GM12891 (cell line): ENCODE measurements at regions not wholly inside any gene's neighbourhood (a gene's known extent, or its start where the extent isn't known, plus 50 kb on each side); places are given as distances from the start of the nearest gene placed in this dataset.
"Not testable (repeated sequence)": the region's sequence is repeated elsewhere in the genome, so short reads cannot be mapped to it uniquely, and the experiment has no call there.

Experiments
- DNase-seq: peaks from one replicate; pipeline ENCODE4 v3.0.0; 2011; ENCODE audit warnings: low spot score; ENCODE audit not compliant: insufficient read length
- FAIRE-seq: peaks from 2 replicates; lab custom pipeline; 2011; peaks lifted over from hg19 to GRCh38; lab: Jason Lieb, UNC
- PAX5 ChIP-seq: IDR thresholded peaks from 2 replicates; pipeline ENCODE4 v1.6.1; 2011; ENCODE audit warnings: low read length, moderate library complexity, mild to moderate bottlenecking; ENCODE audit not compliant: insufficient read depth, severe bottlenecking
- POLR2A ChIP-seq: IDR thresholded peaks from 2 replicates; pipeline ENCODE4 v1.6.1; 2011; ENCODE audit warnings: low read depth, low read length, control low read depth
- POLR2AphosphoS5 ChIP-seq: IDR thresholded peaks from 2 replicates; pipeline ENCODE4 v1.6.1; 2011; ENCODE audit warnings: low read depth, low read length, control low read depth
- POU2F2 ChIP-seq: IDR thresholded peaks from 2 replicates; pipeline ENCODE4 v1.6.1; 2011; ENCODE audit warnings: low read depth, mild to moderate bottlenecking, control low read depth, low read length, moderate library complexity
- SPI1 ChIP-seq: IDR thresholded peaks from 2 replicates; pipeline ENCODE4 v1.6.1; 2011; ENCODE audit warnings: low read depth, low read length, control low read depth
- TAF1 ChIP-seq: IDR thresholded peaks from 2 replicates; pipeline ENCODE4 v1.6.1; 2011; ENCODE audit warnings: low read depth, low read length, control low read depth

DNA sequence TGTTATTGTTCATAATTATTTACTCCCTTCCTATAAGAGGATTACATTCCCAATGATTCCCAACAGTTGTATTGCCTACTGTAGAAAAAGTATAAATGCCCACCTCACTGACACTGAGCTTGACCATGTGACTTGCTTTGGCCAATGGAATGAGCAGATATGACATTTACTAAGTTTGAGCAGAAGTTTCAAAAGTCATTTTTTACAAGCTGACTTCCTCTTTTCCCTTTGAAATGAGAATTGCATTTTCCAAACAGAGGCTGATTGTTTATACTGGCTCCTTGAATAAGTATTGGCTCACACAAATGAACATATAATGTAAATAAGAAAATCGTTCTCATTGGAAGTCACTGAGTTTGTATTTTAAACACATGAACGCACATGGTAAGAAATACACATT, 116.4 kb upstream of the LRFN5 start:
- DNase-seq: no peak
- TF ChIP-seq SPI1: peak; percentile 60
- no peak for TF ChIP-seq TAF1
- no peak for FAIRE-seq

DNA sequence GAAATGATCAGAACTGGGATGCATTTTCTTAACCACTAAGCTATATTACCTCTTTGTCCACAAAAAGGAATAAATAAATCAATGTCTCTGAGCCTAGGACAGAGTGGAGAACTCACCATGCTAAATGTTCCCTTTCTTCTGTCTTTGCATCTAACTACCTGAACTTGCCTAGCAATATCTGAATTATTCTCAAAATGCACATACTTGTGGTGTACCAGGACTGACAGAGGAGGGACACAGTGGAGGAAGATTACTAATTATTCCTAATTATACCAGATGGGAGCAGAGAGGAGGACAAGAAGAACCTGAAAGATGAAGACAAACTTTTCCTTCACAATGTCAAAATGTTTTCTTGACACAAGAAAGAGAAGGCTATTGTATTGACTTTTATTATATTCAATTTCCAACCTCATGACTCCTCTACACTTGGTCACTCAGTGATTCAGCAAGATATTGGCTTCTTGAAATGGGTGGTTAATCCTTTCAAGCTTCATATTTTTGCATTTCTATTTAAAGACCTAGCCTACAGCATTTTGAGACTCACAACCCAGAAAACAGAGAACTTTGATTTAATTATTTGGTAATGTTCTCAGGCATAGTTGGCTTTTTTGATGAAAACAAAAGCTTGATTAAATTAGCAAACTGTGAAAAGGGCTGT, 117.2 kb upstream of the LRFN5 start:
- FAIRE-seq (no peak), DNase-seq (no peak)
- no peak for TF ChIP-seq POU2F2
- TF ChIP-seq POLR2A: no peak
- TF ChIP-seq SPI1: no peak
- no peak for TF ChIP-seq TAF1
- no peak for TF ChIP-seq POLR2AphosphoS5
- TF ChIP-seq PAX5: no peak

DNA sequence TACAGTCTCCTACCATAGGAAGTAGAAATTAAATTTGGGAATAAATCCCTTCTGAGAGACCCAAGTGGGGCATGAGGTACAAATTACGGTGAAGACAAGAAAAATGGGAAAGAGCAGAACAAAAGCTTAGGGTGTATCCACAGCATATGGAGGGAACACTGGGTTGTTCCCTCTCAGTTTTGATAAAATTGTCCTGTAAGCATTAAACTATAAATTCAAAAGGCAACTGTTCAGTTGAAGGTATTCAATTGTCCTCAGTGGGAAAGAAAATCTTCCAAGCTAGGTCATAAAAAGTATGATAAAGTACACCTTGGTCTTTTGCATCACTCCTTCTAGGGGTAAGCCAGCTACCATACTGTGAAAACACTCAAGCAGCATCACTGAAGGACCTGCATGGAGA, 118.3 kb upstream of the LRFN5 start:
- FAIRE-seq (no peak), DNase-seq (no peak)
- no peak for TF ChIP-seq POLR2AphosphoS5
- TF ChIP-seq SPI1: no peak
- no peak for TF ChIP-seq PAX5
- no peak for TF ChIP-seq POU2F2
- no peak for TF ChIP-seq POLR2A

DNA sequence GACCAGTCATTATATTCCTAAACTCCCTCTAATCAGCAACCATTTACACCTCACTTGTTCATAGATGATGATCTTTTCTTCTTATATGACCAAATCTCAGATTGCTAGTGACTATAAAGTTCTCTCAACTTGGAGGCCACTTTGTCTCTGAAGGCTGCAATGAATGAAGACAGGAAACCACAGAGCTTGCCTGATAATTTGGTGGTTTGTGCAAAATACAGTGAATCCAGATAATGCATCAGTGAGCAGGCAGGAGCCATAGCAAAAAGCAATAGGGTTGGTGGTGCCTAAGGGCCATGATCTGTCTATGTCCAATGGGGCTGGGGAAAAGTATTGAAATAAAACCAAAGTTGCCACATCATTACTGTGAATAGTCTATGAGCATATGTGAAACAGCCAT, 123.8 kb upstream of the LRFN5 start:
- no peak for TF ChIP-seq POLR2AphosphoS5
- TF ChIP-seq SPI1: no peak
- TF ChIP-seq POU2F2: no peak
- no peak for TF ChIP-seq POLR2A
- no peak for TF ChIP-seq TAF1
- TF ChIP-seq PAX5: no peak
- no peak for DNase-seq
- FAIRE-seq: no peak

DNA sequence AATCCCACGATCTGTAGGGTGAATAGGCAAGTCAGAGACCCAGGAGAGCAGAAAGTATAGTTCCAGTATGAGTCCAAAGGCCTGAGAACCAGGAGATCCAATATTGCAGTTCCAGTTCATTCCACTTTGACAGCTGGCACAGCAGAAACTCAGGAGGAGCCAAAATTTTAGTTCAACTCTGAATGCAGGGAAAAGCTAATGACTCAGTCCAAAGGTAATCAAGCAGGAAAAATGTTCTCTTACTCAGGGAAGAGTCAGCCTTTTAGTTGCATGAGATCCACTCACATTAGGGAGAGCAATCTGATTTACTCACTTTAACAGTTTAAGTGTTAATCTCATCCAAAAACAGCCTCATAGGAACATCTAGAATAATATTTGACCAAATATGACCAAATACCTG, 130.2 kb upstream of the LRFN5 start:
- DNase-seq (no peak), FAIRE-seq (no peak)

DNA sequence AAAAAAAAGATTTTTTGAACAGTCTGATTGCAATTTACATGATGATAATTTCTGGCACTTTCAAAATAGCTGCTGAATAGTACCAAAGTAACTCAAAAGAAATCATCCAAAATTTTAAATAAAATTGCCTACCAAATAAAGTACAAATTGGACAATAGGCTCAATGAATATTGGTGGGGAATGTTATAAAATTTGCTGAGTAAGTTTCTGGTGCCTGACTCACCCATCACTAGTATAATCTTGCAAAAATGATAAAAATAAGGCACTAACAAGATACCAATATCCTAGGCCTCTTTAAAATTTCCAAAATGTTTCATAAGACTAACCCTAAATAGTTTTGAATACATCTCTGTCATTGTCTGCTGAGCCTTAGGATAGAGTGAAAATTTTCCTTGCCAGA, 145.3 kb upstream of the LRFN5 start:
- FAIRE-seq: no peak
- TF ChIP-seq TAF1: no peak
- TF ChIP-seq POLR2AphosphoS5: no peak
- TF ChIP-seq SPI1: no peak

More for the DNA sequence above, 130.2 kb upstream of the LRFN5 start:
- TF ChIP-seq POU2F2 (no peak), TAF1 (no peak), POLR2A (no peak), SPI1 (no peak), PAX5 (no peak)

DNA sequence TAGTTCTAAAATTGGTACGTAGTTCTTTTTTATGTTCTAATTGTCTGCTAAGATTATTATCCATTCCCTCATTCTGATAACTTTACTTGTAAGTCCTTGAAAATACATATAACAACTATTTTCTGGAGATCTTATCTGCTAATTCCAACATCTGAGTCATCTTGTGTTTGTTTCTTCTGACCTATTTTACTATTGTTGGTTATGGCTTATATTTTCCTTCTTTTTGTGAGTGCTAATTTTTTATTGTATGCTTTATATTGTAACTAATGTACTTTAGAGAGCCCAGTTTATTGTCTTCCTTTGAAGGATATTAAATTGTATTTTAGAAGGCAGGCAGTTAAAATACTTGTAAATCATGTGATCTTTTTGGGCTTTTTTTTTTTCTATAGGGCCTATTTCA, 149.3 kb upstream of the LRFN5 start:
- DNase-seq (no peak), FAIRE-seq (no peak)
- no peak for TF ChIP-seq POLR2A
- TF ChIP-seq POLR2AphosphoS5: no peak

More for the DNA sequence above, 145.3 kb upstream of the LRFN5 start:
- DNase-seq: no peak

DNA sequence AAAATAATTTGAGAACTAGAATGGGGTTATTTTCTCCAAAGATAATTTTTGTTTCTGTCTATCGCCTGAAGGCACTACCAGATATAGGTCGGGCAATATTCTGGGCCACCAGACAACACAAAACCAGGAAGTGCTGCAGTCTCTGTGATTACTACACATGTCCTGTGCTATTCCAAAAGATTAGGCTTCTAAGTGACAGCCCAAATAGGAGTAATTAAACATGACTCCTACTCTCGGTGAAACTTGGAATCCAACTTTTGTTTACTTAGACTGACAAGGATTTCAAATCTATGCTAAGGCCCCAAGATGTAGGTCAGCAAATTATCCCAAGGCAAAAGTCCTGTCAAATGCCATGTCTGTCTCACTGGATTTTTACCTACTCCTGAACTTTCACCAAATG, 157.6 kb upstream of the LRFN5 start:
- DNase-seq (no peak), FAIRE-seq (no peak)
- TF ChIP-seq SPI1 (no peak), PAX5 (no peak), POLR2AphosphoS5 (no peak), POU2F2 (no peak), POLR2A (no peak), TAF1 (no peak)

DNA sequence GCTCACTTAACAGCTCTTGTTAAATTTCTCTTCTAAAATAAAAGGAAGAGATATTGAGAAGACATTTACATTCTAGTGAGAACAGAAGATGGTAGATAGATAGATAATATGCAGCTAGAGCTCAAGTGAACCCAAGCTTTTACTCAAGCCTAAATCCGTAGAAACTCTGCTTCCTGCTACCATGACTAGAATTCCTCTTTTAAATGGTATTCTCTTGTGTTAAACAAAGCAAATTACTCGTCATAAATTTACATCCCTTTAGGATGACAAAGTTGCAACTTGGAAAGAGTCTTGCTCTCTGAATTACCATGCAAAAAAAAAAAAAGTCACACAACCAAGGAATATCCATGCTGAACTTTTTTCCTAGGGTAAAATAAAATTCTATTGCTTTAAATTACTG, 160.7 kb upstream of the LRFN5 start:
- FAIRE-seq (no peak), DNase-seq (no peak)
- TF ChIP-seq POLR2A (no peak), SPI1 (no peak), TAF1 (no peak), POU2F2 (no peak), POLR2AphosphoS5 (no peak), PAX5 (no peak)

DNA sequence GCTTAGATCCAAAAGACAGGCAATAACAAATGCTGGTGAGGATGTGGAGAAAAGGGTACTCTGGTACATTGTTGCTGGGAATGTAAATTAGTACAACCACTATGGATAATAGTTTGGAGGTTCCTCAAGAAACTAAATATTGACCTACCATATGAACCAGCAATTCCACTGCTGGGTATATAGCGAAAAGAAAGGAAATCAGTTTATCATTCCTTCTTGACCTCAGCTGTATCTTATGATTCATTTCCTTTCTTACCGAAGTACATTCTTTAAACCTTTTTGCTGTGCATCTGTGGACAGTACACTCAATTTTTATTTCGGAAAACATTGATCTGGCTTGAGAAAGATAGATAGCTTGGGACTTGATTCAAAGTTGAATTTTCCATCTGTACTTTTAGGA, 183.2 kb upstream of the LRFN5 start:
- TF ChIP-seq POLR2A: no peak
- no peak for TF ChIP-seq TAF1
- FAIRE-seq (no peak), DNase-seq (no peak)

DNA sequence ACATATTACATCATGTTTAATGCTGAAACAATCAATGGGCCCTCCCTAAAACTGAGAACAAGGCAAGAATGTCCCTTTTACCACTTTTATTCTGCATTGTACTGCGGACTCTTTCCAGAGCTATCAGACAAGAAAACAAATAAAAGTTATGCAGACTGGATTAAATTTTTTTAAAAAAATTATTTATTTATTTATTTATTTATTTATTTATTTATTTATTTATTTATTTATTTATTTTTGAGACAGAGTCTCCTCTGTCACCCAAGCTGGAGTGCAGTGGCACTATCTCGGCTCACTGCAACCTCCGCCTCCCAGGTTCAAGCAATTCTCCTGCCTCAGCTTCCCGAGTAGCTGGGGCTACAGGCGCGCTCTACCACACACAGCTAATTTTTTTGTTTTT, 185.4 kb upstream of the LRFN5 start:
- not testable (repeated sequence) for FAIRE-seq, DNase-seq

DNA sequence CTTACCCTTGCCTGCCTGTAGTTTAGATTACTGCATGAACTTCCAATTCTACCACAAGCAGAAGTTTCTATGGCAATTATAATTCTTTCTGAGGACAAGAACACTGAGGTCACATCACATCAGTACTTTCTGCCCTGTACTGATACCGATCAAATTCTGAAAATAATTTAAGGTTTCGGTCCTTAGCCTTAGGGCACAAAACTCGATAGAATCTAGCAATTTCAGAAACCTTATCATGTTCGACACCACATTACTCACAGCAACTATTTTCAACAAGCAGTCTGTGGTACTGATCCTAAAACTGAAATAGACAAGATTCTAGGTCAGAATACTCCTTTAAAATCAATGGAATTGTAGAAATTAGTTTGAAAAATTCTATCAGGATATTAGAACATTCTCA, 187.0 kb upstream of the LRFN5 start:
- TF ChIP-seq PAX5: no peak
- TF ChIP-seq POLR2AphosphoS5: no peak
- no peak for TF ChIP-seq POLR2A
- no peak for TF ChIP-seq POU2F2
- TF ChIP-seq SPI1: no peak
- TF ChIP-seq TAF1: no peak
- FAIRE-seq (no peak), DNase-seq (no peak)
